Cardiac fibroblast (primary cell): ENCODE measurements at regions not wholly inside any gene's neighbourhood (a gene's known extent, or its start where the extent isn't known, plus 50 kb on each side); places are given as distances from the start of the nearest gene placed in this dataset.
"Not testable (repeated sequence)": the region's sequence is repeated elsewhere in the genome, so short reads cannot be mapped to it uniquely, and the experiment has no call there.

Experiments
- DNase-seq, 2 donors: peaks; one replicate each; pipeline versions ENCODE4 v3.0.0 to v3.0.0-alpha.2; 2010; ENCODE audit warnings: low read depth in 2 of 2
- H3K4me3 ChIP-seq, 2 donors: replicated peaks in 1 of 2; 1 replicate in 1 of 2; 2 replicates in 1 of 2; pipeline ENCODE4 v1.5.1; 2011; ENCODE audit warnings: low read depth in 2 of 2, low read length in 2 of 2, mild to moderate bottlenecking in 2 of 2, moderate library complexity in 1 of 2
- TF ChIP-seq, protein P1 (sequence below): IDR thresholded peaks from one replicate; pipeline ENCODE4 v1.5.1; 2011; ENCODE audit warnings: low read depth, mild to moderate bottlenecking, low read length, inconsistent platforms

DNA sequence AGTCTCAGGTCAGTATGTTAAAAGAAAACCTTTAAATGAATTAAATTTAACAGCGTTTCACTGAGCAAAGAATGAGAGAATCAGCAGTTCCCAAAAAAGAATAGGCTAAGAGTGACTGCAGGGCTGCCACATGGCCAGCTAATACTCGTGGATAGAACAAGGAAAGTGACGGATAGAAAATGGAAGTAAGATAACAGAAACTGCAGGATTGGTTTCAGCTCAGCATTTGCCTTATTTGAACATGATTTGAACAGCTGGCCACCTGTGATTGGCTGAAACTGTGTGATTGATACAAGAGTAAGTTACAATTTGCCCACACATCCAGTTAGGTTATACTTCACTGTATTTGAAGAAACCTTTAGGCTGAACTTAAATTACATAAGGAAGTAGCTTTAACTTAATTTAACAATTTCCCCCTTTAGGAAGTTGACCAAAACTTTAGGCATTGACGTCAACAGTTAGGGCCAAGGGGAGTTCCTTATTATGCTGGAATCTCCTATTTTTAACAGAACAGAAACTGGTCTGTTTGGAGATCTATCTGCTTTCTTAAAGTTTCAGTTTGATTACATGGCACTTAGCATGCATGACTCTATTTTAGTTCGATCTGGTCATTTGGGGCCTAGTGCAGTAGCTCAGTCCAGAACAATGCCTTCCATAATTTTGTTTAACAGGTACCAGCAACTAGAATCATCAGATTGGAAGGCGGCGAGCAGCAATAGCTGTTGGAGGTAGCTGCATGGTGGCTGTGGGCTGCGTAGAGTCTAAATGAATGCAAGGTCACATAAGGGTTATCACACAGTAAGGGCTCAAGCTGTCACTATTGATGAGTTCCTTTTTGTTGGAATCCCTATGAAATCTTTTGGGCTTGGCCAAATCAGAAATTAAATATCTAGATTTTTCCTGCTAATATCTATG is 143.4 kb downstream of the TRIM43 start:
- H3K4me3 ChIP-seq: no peak overlapping the region
- TF ChIP-seq, protein P1, sequence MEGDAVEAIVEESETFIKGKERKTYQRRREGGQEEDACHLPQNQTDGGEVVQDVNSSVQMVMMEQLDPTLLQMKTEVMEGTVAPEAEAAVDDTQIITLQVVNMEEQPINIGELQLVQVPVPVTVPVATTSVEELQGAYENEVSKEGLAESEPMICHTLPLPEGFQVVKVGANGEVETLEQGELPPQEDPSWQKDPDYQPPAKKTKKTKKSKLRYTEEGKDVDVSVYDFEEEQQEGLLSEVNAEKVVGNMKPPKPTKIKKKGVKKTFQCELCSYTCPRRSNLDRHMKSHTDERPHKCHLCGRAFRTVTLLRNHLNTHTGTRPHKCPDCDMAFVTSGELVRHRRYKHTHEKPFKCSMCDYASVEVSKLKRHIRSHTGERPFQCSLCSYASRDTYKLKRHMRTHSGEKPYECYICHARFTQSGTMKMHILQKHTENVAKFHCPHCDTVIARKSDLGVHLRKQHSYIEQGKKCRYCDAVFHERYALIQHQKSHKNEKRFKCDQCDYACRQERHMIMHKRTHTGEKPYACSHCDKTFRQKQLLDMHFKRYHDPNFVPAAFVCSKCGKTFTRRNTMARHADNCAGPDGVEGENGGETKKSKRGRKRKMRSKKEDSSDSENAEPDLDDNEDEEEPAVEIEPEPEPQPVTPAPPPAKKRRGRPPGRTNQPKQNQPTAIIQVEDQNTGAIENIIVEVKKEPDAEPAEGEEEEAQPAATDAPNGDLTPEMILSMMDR: no peak
- DNase-seq: no peak

DNA sequence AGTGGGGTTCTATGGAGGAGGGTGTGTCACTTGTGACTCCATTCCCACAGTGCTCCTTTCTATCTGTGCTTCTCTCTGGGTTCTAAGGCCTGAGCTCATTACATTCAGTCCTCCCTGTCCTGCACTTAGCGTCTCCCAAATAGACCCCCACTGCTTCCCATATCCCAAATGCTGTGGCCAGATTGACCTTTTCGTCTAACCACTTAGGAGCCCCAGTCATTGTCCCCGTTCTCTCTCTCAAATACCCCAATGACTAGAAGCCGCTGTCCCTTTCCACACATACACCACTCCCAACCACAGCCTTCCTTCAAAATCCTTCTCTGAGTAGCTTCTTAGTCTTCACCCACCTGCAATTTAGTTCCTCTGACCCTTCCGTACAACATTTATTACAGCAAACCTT is 146.5 kb downstream of the TRIM43 start:
- no peak for DNase-seq
- H3K4me3 ChIP-seq: no peak overlapping the region
- TF ChIP-seq, protein P1: no peak

DNA sequence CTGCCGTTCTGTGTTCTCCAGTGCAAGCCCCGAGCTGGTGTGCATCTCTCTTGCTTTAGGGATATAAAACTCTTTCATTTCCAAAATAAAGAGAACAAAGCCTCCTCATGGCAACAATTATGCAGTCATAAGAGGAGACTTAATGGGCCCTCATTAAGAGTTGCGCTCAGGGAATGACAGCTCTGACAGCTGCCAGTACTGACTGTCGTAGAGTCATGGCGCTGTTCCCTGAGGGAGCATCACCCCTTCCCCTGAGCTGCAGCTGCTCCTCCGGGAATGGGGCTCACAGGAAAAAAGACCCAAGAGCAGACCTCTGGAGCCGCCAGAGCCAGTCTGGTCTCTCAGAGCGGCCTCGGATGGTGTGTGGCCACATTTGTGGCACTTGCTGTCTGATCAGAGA is 160.3 kb downstream of the TRIM43 start:
- not testable (repeated sequence) for H3K4me3 ChIP-seq, DNase-seq

DNA sequence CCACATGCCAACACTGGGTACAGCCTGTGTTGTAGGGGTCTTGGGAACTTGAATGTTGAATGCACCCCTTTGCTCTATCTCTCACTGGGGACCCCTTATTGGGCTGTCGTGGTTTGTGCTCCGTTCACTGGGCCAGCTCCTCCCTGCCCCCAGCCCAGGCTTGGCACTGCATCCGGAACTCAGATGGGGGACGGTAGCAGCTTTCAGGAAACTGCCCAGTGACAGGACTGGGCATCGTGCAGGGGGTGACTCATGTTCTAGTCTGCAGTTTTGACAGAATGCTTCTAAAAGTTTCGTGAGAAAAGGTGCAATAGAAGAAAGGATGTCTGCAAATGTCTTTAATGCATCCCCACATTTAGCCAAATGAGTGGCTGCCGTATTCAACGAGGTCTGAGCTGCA is 162.0 kb downstream of the TRIM43 start:
- H3K4me3 ChIP-seq, DNase-seq: not testable (repeated sequence)

DNA sequence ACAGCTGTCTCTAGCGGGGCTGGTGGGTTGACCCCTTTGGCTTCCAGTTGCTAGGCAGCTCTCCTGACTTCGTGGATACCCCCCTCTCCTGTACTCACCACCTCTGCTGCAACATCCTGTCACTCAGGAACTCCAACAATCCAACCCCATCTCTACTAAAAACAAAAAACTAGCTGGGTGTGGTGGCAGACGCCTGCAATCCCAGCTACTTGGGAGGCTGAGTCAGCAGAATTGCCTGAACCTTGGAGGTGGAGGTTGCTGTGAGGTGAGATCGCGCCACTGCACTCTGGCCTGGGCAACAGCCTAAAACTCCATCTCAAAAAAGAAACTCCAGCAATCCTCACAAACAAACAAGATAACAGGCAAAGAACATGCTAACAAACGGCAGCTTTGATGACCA is 162.4 kb downstream of the TRIM43 start:
- not testable (repeated sequence) for DNase-seq, H3K4me3 ChIP-seq

DNA sequence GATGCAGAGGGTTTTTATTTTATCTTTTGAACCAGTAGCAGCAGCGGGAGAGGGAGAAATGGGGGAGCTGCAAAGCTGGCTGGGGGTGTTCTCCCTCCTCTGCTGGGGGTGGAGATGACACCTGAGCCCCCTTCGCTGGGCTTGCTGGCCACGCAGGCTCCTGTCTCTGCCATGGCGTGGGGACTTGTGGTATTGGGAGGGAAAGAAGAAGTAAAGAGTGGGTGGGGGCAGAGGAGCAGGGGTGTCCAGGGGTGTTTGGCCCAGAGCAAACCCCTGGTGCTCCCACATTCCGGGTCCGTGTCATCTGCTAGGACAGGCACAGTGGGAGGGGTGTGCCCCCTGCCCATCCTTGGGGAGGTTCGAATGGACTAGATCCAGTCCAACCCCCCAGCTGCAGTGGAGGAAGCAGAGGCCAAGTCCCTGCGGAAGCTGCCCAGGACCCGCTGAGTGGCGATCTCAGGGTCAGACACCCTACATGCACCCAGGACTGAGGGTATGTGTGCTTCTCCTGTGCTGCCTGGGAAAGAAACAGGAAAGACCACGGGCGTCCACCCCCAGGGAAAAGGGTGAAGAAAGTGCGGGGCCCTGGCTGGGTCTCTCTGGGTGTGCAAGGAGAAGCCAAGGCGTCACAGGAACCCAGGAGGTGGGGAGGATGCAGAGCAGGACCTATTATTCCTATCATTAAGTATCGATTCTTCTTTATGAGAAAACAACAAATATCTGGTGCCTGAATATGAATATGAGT is 163.2 kb downstream of the TRIM43 start:
- DNase-seq, H3K4me3 ChIP-seq: not testable (repeated sequence)

DNA sequence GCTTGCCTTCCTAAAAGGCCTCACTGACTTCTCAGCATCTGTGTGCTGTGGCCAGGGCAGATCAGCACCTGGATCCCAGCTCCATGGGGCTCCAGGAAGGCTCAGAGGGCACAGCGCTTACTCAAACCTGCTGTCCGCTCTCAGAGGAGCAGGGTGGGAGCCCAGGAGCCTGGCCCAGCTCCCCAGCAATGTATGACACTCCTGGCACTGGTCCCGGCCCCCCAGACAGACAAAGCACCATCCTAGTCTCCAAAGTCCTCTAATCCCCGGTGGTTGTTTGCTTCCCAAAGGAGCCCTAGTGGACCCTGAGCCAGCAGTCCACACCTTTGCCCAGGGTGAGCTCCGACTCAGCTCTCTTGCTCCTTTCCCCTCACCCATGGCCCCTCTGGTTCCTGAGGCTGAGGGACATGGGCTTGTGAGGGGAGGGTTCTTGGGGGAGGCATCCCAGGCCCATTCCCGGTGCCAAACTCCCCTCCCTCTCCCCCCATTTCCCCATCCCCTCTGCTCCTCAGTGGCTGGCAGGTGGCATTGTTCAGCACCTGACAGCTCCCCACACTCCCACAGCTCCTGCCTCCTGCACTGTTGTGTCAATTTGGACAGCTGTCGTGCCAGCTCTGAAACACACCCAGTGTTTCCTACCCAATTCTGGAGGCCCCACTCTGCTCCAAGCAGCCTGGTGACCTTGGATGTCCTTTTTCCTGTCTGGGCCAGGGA is 164.3 kb downstream of the TRIM43 start:
- H3K4me3 ChIP-seq, DNase-seq: not testable (repeated sequence)

DNA sequence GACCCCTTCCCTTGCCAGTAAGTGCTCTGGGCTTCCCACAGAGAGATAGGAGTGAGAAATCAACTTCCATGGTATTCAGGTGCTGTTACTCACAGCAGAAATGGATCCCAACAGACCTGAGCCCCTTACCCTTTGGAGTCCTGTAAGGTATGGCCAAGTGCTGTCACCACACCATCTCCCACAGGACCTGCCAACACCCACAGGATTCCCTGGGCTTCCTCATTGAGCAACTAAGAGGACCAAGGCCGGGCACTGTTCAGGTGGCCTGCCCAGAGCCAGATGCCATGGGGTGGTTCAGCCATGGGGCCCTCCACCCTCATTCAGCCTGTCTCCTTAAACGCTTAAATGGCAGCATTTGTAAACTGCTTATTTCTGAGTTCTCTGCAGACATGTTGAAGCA is 166.2 kb downstream of the TRIM43 start:
- no peak overlapping the region for H3K4me3 ChIP-seq
- DNase-seq: no peak
- TF ChIP-seq, protein P1: no peak

DNA sequence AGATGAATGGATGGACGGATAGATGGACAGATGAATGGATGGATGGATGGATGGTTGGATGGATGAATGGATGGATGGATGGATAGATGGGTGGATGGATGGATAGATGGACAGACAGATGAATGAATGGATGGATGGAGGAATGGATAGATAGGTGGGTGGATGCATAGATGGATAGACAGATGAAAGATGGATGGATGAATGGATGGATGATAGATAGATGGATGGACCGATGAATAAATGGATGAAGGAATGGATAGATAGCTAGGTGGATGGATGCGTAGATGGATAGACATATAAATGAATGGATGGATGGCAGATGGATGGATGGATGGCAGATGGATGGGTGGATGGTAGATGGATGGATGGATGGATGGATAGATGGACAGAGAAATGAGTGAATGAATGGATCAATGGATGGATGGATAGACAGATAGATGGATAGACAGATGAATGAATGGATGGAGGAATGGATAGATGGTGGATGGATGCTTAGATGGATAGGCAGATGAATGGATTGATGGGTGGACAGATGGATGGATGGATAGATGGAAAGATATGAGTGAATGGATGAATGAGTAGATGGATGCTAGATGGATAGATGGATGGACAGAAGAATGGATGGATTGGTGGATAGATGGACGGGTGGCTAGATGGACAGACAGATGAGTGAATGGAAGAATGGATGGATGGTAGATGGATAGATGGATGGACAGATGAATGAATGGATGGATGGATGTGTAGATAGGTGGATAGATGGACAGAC is 167.9 kb downstream of the TRIM43 start:
- no peak for DNase-seq
- TF ChIP-seq, protein P1: no peak
- no peak overlapping the region for H3K4me3 ChIP-seq
